ENCODE measurements at regions not wholly inside any gene's neighbourhood (a gene's known extent, or its start where the extent isn't known, plus 50 kb on each side); places are given as distances from the start of the nearest gene placed in this dataset.

GRCh38 chr7:131948434-131949053 is 392.1 kb upstream of the PODXL start:
- Histone ChIP-seq H3K4me2 (peak overlapping the region; percentile 20), H3K79me2 (ENCODE audit: low read depth) (no peaks in the 10 kb centered on the region), H3K4me3 (no peak overlapping the region), H3K9ac (no peak overlapping the region), H3K9me3 (ENCODE audit: low read depth) (no peaks in the 10 kb centered on the region), H3K36me3 (no peaks in the 10 kb centered on the region), H3F3A (ENCODE audit: low read depth) (no peaks in the 10 kb centered on the region), H3K4me1 (peaks cover 9% of the 10 kb centered on the region), H3K27ac (no peak overlapping the region), H4K20me1 (ENCODE audit: low read depth) (no peaks in the 10 kb centered on the region), H2AFZ (replicated peaks) (no peak overlapping the region), H3K27me3 (peaks cover 40% of the 10 kb centered on the region)
- H3K4me1 Mint-ChIP-seq, result peaks cover 15% of the 10 kb centered on the region
- H3K27ac Mint-ChIP-seq, result no peak overlapping the region
- no peak for TF ChIP-seq CTCF (IDR thresholded peaks at IDR 0.05)
- no peak for TF ChIP-seq EZH2phosphoT487 (IDR thresholded peaks at IDR 0.05)
- no peak for TF ChIP-seq EZH2 (IDR thresholded peaks at IDR 0.05)
- peaks cover 30% of the 10 kb centered on the region for H3K27me3 Mint-ChIP-seq (ENCODE audit: insufficient read depth, low read depth)
- H3K9me3 Mint-ChIP-seq, result no peaks in the 10 kb centered on the region
- H3K4me3 Mint-ChIP-seq, result no peak overlapping the region
- peak; percentile 53 for DNase-seq (ENCODE audit: low spot score)
- H3K36me3 Mint-ChIP-seq, result no peaks in the 10 kb centered on the region

GRCh38 chr7:131947661-131948060 is 391.2 kb upstream of the PODXL start:
- H4K20me1 ChIP-seq (ENCODE audit: low read depth), result no peaks in the 10 kb centered on the region
- Mint-ChIP-seq H3K27ac (no peak overlapping the region), H3K9me3 (no peaks in the 10 kb centered on the region), H3K27me3 (ENCODE audit: insufficient read depth, low read depth) (peaks cover 30% of the 10 kb centered on the region), H3K36me3 (no peaks in the 10 kb centered on the region), H3K4me3 (no peak overlapping the region), H3K4me1 (peaks cover 13% of the 10 kb centered on the region)
- H3F3A ChIP-seq (ENCODE audit: low read depth), result no peaks in the 10 kb centered on the region
- no peak overlapping the region for H3K27ac ChIP-seq
- H3K27me3 ChIP-seq, result peaks cover 46% of the 10 kb centered on the region
- no peak overlapping the region for H3K9ac ChIP-seq
- no peaks in the 10 kb centered on the region for H3K9me3 ChIP-seq (ENCODE audit: low read depth)
- H3K4me1 ChIP-seq, result peaks cover 9% of the 10 kb centered on the region
- no peak for DNase-seq (ENCODE audit: low spot score)
- no peak overlapping the region for H3K4me3 ChIP-seq
- H2AFZ ChIP-seq (replicated peaks), result no peak overlapping the region
- H3K79me2 ChIP-seq (ENCODE audit: low read depth), result no peaks in the 10 kb centered on the region
- no peaks in the 10 kb centered on the region for H3K36me3 ChIP-seq
- no peak overlapping the region for H3K4me2 ChIP-seq
- TF ChIP-seq EZH2phosphoT487 (IDR thresholded peaks at IDR 0.05) (no peak), EZH2 (IDR thresholded peaks at IDR 0.05) (no peak), CTCF (IDR thresholded peaks at IDR 0.05) (no peak)

- TF ChIP-seq CTCF (IDR thresholded peaks at IDR 0.05) (no peak), EZH2 (IDR thresholded peaks at IDR 0.05) (no peak), EZH2phosphoT487 (IDR thresholded peaks at IDR 0.05) (no peak)
- H3K4me1 Mint-ChIP-seq, result peaks cover 13% of the 10 kb centered on the region
- peaks cover 30% of the 10 kb centered on the region for H3K27me3 Mint-ChIP-seq (ENCODE audit: insufficient read depth, low read depth)
- Histone ChIP-seq H3K4me2 (no peak overlapping the region), H3K79me2 (ENCODE audit: low read depth) (no peaks in the 10 kb centered on the region), H3K36me3 (no peaks in the 10 kb centered on the region), H3F3A (ENCODE audit: low read depth) (no peaks in the 10 kb centered on the region), H3K4me3 (no peak overlapping the region), H3K27ac (no peak overlapping the region), H3K27me3 (peaks cover 46% of the 10 kb centered on the region), H2AFZ (replicated peaks) (no peak overlapping the region), H4K20me1 (ENCODE audit: low read depth) (no peaks in the 10 kb centered on the region), H3K9ac (no peak overlapping the region), H3K9me3 (ENCODE audit: low read depth) (no peaks in the 10 kb centered on the region), H3K4me1 (peaks cover 9% of the 10 kb centered on the region)
- H3K36me3 Mint-ChIP-seq, result no peaks in the 10 kb centered on the region
- peaks cover 7% of the 10 kb centered on the region for H3K9me3 Mint-ChIP-seq
- H3K4me3 Mint-ChIP-seq, result peak overlapping the region; percentile 41
- no peak overlapping the region for H3K27ac Mint-ChIP-seq
- DNase-seq (ENCODE audit: low spot score), result no peak
Observed at GRCh38 chr7:131945957-131946544, 389.6 kb upstream of the PODXL start.
